GM12872 (cell line): ENCODE measurements at regions not wholly inside any gene's neighbourhood (a gene's known extent, or its start where the extent isn't known, plus 50 kb on each side); places are given as distances from the start of the nearest gene placed in this dataset.

ENCODE experiments used
- CTCF ChIP-seq: IDR thresholded peaks from 3 replicates; pipeline ENCODE4 v1.5.1; 2011; ENCODE audit warnings: low read depth, mild to moderate bottlenecking, low read length, moderate library complexity; ENCODE audit not compliant: insufficient read depth

GRCh38 chr5:68130253-68130652, 85.3 kb upstream of the PIK3R1 start:
- no peak for TF ChIP-seq CTCF

- no peak for TF ChIP-seq CTCF
Measured at GRCh38 chr5:68129364-68129763, 86.2 kb upstream of the PIK3R1 start.

GRCh38 chr5:68126886-68127285, 88.7 kb upstream of the PIK3R1 start:
- TF ChIP-seq CTCF, result no peak

GRCh38 chr5:68122439-68123328, 92.9 kb upstream of the PIK3R1 start:
- no peak for TF ChIP-seq CTCF

- no peak for TF ChIP-seq CTCF
Measured at GRCh38 chr5:68116868-68117411, 98.6 kb upstream of the PIK3R1 start.

GRCh38 chr5:68116408-68116807, 99.1 kb upstream of the PIK3R1 start:
- no peak for TF ChIP-seq CTCF

GRCh38 chr5:68115584-68115983, 100.0 kb upstream of the PIK3R1 start:
- TF ChIP-seq CTCF, result no peak
